ENCODE measurements at regions not wholly inside any gene's neighbourhood (a gene's known extent, or its start where the extent isn't known, plus 50 kb on each side); places are given as distances from the start of the nearest gene placed in this dataset.
"Not testable (repeated sequence)": the region's sequence is repeated elsewhere in the genome, so short reads cannot be mapped to it uniquely, and the experiment has no call there.

GRCh38 chr3:187795207-187795960, 50.1 kb upstream of the BCL6 start:
- DNase-seq: no peak

- no peak for DNase-seq
Observed at GRCh38 chr3:187798126-187798525, 52.9 kb upstream of the BCL6 start.

- no peak for DNase-seq
Observed at GRCh38 chr3:187798531-187799530, 53.6 kb upstream of the BCL6 start.

GRCh38 chr3:187799942-187800641, 54.8 kb upstream of the BCL6 start:
- no peak for DNase-seq

GRCh38 chr3:187801152-187801551, 55.9 kb upstream of the BCL6 start:
- no peak for DNase-seq

GRCh38 chr3:187802203-187802927, 57.1 kb upstream of the BCL6 start:
- DNase-seq: no peak

GRCh38 chr3:187802928-187803259, 57.6 kb upstream of the BCL6 start:
- DNase-seq: no peak

- no peak for DNase-seq
Observed at GRCh38 chr3:187804120-187804744, 59.0 kb upstream of the BCL6 start.

- DNase-seq: no peak
Observed at GRCh38 chr3:187804745-187805121, 59.5 kb upstream of the BCL6 start.

- no peak for DNase-seq
Observed at GRCh38 chr3:187805774-187806173, 60.5 kb upstream of the BCL6 start.

- no peak for DNase-seq
Observed at GRCh38 chr3:187807086-187807862, 62.0 kb upstream of the BCL6 start.

GRCh38 chr3:187808527-187808895, 63.2 kb upstream of the BCL6 start:
- no peak for DNase-seq

- no peak for DNase-seq
Observed at GRCh38 chr3:187809612-187809991, 64.3 kb upstream of the BCL6 start.

- no peak for DNase-seq
Observed at GRCh38 chr3:187810021-187810446, 64.8 kb upstream of the BCL6 start.

GRCh38 chr3:187811585-187812250, 66.5 kb upstream of the BCL6 start:
- no peak for DNase-seq

- DNase-seq: no peak
Observed at GRCh38 chr3:187812496-187812895, 67.2 kb upstream of the BCL6 start.

- DNase-seq: no peak
Observed at GRCh38 chr3:187813198-187813597, 67.9 kb upstream of the BCL6 start.

GRCh38 chr3:187817766-187818165, 72.5 kb upstream of the BCL6 start:
- DNase-seq: not testable (repeated sequence)

- no peak for DNase-seq
Observed at GRCh38 chr3:187821616-187822317, 76.5 kb upstream of the BCL6 start.

GRCh38 chr3:187822402-187822801, 77.1 kb upstream of the BCL6 start:
- no peak for DNase-seq

Measured in NCI-H2029 treated with DMSO at 0.1 percent for 48 hours (cell line).